Cardiac muscle cell (in vitro differentiated cells and primary cell): ENCODE measurements at regions not wholly inside any gene's neighbourhood (a gene's known extent, or its start where the extent isn't known, plus 50 kb on each side); places are given as distances from the start of the nearest gene placed in this dataset.

Source experiments
- DNase-seq, 2 donors: peaks; one replicate each; pipeline versions ENCODE4 v3.0.0 to v3.0.0-alpha.2; 2010 to 2017; ENCODE audit warnings: low read depth in 1 of 2, low spot score in 1 of 2
- H3K27ac ChIP-seq: fragments of 200-600 bp; sonication (generic); 2 replicates; pipeline ENCODE4 v1.5.1; 2016
- H3K27me3 ChIP-seq: fragments of 200-600 bp; sonication (generic); 2 replicates; pipeline ENCODE4 v1.6.0; 2016; ENCODE audit warnings: control low read depth
- H3K36me3 ChIP-seq: fragments of 200-600 bp; sonication (generic); 2 replicates; pipeline ENCODE4 v1.5.1; 2016; ENCODE audit warnings: control low read depth
- H3K4me1 ChIP-seq: fragments of 200-600 bp; sonication (generic); 2 replicates; pipeline ENCODE4 v1.8.1; 2017; ENCODE audit warnings: low read depth, mild to moderate bottlenecking, mixed run types
- H3K4me3 ChIP-seq: fragments of 200-600 bp; sonication (generic); 2 replicates; pipeline ENCODE4 v1.5.1; 2016; ENCODE audit warnings: mild to moderate bottlenecking
- H3K9me3 ChIP-seq: fragments of 200-600 bp; sonication (generic); 2 replicates; pipeline ENCODE4 v1.5.1; 2017; ENCODE audit warnings: low read depth, mild to moderate bottlenecking, control low read depth
- TF ChIP-seq, protein P1 (sequence below): IDR thresholded peaks from 2 replicates; pipeline ENCODE4 v1.5.1; 2012; ENCODE audit warnings: low read depth, mild to moderate bottlenecking, low read length

DNA sequence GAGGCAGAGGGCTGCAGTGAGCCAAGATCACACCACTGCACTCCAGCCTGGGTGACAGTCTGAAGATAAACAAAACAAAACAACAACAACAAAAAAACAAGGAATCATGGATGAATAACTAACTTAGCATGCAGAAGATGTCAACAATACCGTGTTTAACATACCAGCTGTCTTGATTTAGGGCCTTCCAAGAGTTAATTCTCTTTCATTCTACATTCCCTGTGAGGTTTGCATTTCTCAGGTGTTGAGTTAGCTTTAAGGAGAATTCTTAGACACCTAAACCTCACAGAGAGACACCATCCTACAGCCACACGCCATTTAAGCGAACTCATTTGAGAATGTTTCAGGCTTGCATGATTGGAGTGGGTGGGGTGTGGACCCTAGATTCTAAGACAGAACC is 363.1 kb upstream of the RUNX1 start:
- no peak overlapping the region for H3K27ac ChIP-seq
- TF ChIP-seq, protein P1, sequence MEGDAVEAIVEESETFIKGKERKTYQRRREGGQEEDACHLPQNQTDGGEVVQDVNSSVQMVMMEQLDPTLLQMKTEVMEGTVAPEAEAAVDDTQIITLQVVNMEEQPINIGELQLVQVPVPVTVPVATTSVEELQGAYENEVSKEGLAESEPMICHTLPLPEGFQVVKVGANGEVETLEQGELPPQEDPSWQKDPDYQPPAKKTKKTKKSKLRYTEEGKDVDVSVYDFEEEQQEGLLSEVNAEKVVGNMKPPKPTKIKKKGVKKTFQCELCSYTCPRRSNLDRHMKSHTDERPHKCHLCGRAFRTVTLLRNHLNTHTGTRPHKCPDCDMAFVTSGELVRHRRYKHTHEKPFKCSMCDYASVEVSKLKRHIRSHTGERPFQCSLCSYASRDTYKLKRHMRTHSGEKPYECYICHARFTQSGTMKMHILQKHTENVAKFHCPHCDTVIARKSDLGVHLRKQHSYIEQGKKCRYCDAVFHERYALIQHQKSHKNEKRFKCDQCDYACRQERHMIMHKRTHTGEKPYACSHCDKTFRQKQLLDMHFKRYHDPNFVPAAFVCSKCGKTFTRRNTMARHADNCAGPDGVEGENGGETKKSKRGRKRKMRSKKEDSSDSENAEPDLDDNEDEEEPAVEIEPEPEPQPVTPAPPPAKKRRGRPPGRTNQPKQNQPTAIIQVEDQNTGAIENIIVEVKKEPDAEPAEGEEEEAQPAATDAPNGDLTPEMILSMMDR, result no peak
- H3K4me1 ChIP-seq, result no peaks in the 10 kb centered on the region

DNA sequence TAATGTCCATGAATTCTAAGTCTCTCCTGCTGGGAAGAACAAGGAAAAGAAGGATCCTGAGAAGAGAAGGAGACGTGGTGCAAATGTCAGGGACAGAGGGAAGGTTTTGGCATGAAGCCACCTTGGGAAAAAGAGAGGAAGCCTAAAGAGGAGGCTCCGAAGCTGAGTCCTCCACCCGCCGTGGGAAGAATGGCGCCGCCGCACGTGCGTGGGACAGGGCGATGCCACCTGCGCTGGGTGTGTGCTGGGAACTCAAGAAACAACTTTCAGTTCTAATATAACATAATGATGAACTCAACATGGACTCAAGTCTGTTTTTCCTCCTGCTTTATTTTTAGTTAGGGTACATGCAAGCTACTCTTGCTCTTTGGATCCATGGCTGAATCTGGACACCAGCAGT is 362.3 kb upstream of the RUNX1 start:
- Histone ChIP-seq H3K9me3 (no peaks in the 10 kb centered on the region), H3K4me1 (no peaks in the 10 kb centered on the region), H3K4me3 (no peak overlapping the region), H3K27me3 (peaks cover 62% of the 10 kb centered on the region), H3K36me3 (no peaks in the 10 kb centered on the region), H3K27ac (no peak overlapping the region)
- DNase-seq, result no peak
- TF ChIP-seq, protein P1, result no peak

More for the DNA sequence above, 363.1 kb upstream of the RUNX1 start:
- no peak for DNase-seq
- no peak overlapping the region for H3K4me3 ChIP-seq
- no peaks in the 10 kb centered on the region for H3K36me3 ChIP-seq
- H3K9me3 ChIP-seq, result no peaks in the 10 kb centered on the region
- H3K27me3 ChIP-seq, result peaks cover 56% of the 10 kb centered on the region

DNA sequence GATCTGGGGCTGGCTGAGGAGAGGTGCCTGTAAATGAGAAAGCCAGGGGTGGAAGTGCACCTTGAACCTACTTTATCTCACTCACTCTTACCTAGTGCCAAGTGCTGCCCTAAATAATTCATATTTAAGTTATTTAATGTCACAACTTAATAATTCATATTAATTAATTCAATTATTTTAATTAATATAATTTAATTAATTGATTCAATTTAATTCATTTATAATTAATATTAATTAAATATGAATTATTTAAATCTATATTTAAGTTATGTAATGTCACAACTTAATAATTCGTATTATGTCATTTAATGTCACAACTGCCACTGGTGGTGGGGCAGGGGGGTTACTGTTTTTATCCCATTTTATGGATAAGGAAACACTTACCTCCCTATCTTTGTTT is 361.6 kb upstream of the RUNX1 start:
- TF ChIP-seq, protein P1, result no peak
- Histone ChIP-seq H3K4me1 (no peaks in the 10 kb centered on the region), H3K4me3 (no peak overlapping the region), H3K36me3 (no peaks in the 10 kb centered on the region), H3K9me3 (no peaks in the 10 kb centered on the region), H3K27ac (no peak overlapping the region), H3K27me3 (peaks cover 66% of the 10 kb centered on the region)
- DNase-seq, result no peak

DNA sequence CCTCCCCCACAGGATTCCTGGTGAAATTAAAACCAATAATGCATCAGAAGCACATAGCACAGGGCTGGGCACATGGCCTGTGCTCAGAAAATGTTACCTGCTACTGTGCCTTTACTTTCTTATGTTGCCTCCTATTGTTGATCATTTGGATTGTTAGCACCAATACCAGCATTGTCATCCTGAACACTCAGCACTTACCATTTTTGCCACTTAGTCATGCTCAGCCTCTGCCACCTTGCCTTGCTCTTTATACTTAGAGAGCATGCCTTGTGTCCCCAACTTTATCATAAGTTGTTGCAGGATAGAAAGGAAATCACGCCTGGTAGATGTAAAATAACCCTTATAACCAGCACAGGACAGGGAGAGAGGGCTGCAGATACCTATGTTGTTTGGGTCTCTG is 361.0 kb upstream of the RUNX1 start:
- H3K27ac ChIP-seq, result no peak overlapping the region

DNA sequence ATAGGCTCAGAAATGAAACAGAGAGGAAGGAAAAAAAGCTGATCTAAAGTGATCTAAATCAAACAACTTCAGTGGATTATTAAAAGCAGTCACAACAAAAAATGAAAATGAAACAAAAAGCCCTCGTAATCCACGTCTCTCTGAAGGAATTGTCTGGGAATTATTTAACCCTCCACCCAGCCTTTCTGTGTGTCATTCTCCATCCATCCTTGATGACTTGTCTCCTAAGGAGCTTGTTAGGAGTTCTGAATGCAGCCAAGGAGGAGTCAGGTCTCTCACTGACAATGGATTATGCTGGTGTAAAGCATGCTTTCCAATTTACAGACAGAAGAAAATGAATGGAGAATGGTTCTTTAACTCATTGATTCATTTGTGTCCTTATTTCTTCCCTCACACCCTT is 359.3 kb upstream of the RUNX1 start:
- TF ChIP-seq, protein P1, result no peak
- peaks cover 85% of the 10 kb centered on the region for H3K27me3 ChIP-seq
- DNase-seq, result no peak
- no peaks in the 10 kb centered on the region for H3K36me3 ChIP-seq
- no peak overlapping the region for H3K27ac ChIP-seq
- H3K9me3 ChIP-seq, result no peaks in the 10 kb centered on the region
- no peaks in the 10 kb centered on the region for H3K4me1 ChIP-seq
- H3K4me3 ChIP-seq, result no peak overlapping the region

More for the DNA sequence above, 361.0 kb upstream of the RUNX1 start:
- no peak overlapping the region for H3K4me3 ChIP-seq
- H3K27me3 ChIP-seq, result peaks cover 70% of the 10 kb centered on the region
- H3K4me1 ChIP-seq, result no peaks in the 10 kb centered on the region
- no peak for DNase-seq
- no peaks in the 10 kb centered on the region for H3K36me3 ChIP-seq
- H3K9me3 ChIP-seq, result no peaks in the 10 kb centered on the region
- TF ChIP-seq, protein P1, result no peak

DNA sequence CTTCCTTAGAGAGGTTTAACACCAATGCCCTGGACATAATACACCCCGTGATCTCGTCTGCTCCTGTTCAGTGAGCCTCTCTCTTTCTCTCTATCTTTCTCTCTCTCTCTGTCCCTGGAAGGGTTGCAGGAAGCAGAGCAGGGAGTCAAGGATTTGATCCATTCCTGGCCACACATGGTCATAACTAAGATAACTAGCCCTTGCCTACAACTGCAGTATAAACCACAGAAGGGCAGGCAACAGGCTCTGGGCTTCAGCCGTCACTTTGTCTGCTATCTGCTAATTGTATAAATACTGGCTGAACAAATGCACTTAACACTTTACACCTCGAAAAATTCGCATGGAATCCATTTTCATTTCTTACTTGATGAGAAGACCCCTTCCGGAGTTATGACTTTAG is 357.5 kb upstream of the RUNX1 start:
- Histone ChIP-seq H3K36me3 (no peaks in the 10 kb centered on the region), H3K27me3 (peaks cover 92% of the 10 kb centered on the region), H3K27ac (no peak overlapping the region), H3K4me1 (no peaks in the 10 kb centered on the region), H3K9me3 (no peaks in the 10 kb centered on the region), H3K4me3 (no peak overlapping the region)
- peak in 1 of 2 donors; percentile 61 for DNase-seq
- TF ChIP-seq, protein P1, result no peak
